ENCODE measurements at regions not wholly inside any gene's neighbourhood (a gene's known extent, or its start where the extent isn't known, plus 50 kb on each side); places are given as distances from the start of the nearest gene placed in this dataset.

- peaks cover 35% of the 10 kb centered on the region for H3K4me1 ChIP-seq (ENCODE audit: insufficient read depth, poor library complexity, severe bottlenecking)
- H3K36me3 ChIP-seq (ENCODE audit: low read depth): no peaks in the 10 kb centered on the region
- no peaks in the 10 kb centered on the region for H3K27me3 ChIP-seq (ENCODE audit: insufficient read depth, poor library complexity, severe bottlenecking)
- no peak for TF ChIP-seq CTCF (IDR thresholded peaks at IDR 0.05; ENCODE audit: poor library complexity, severe bottlenecking)
- ATAC-seq (ENCODE audit: low read depth): peak; percentile 74
- DNase-seq (ENCODE audit: low spot score): peak; percentile 75
- H3K27ac ChIP-seq (ENCODE audit: poor library complexity, severe bottlenecking): peak overlapping the region; percentile 97
- H3K9me3 ChIP-seq (ENCODE audit: severe bottlenecking): no peaks in the 10 kb centered on the region
- H3K4me3 ChIP-seq (ENCODE audit: severe bottlenecking): no peak overlapping the region
Observed at GRCh38 chr13:106103779-106104178, 431.7 kb downstream of the EFNB2 start.

DNA sequence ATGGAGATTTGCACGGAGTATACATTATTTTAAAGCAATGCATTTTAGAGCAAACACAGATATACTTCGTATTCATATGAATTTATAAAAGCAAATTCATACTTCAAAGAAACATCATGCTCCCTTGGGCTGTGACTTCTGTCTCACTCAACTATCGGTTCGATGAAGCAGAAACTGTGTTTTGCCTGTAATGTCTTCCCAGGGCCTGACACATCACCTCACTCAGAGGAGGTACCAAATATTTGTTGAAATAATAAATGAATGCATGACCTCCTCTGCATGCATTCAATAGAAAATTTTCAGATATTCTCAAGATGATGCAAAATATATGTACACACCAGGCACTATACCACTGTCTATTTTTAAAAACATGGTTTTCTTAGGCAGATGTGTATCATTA lies 432.7 kb downstream of the EFNB2 start:
- no peak for TF ChIP-seq CTCF (IDR thresholded peaks at IDR 0.05; ENCODE audit: poor library complexity, severe bottlenecking)
- no peaks in the 10 kb centered on the region for H3K27me3 ChIP-seq (ENCODE audit: insufficient read depth, poor library complexity, severe bottlenecking)
- ATAC-seq (ENCODE audit: low read depth) (no peak), DNase-seq (ENCODE audit: low spot score) (no peak)
- H3K27ac ChIP-seq (ENCODE audit: poor library complexity, severe bottlenecking): peak overlapping the region; percentile 97
- H3K36me3 ChIP-seq (ENCODE audit: low read depth): no peaks in the 10 kb centered on the region
- H3K4me3 ChIP-seq (ENCODE audit: severe bottlenecking): no peak overlapping the region
- no peaks in the 10 kb centered on the region for H3K9me3 ChIP-seq (ENCODE audit: severe bottlenecking)
- H3K4me1 ChIP-seq (ENCODE audit: insufficient read depth, poor library complexity, severe bottlenecking): peaks cover 39% of the 10 kb centered on the region

- Histone ChIP-seq H3K36me3 (ENCODE audit: low read depth) (no peaks in the 10 kb centered on the region), H3K27me3 (ENCODE audit: insufficient read depth, poor library complexity, severe bottlenecking) (no peaks in the 10 kb centered on the region), H3K9me3 (ENCODE audit: severe bottlenecking) (no peaks in the 10 kb centered on the region), H3K4me3 (ENCODE audit: severe bottlenecking) (no peak overlapping the region), H3K4me1 (ENCODE audit: insufficient read depth, poor library complexity, severe bottlenecking) (peaks cover 55% of the 10 kb centered on the region), H3K27ac (ENCODE audit: poor library complexity, severe bottlenecking) (peak overlapping the region; percentile 55)
- ATAC-seq (ENCODE audit: low read depth) (no peak), DNase-seq (ENCODE audit: low spot score) (no peak)
- TF ChIP-seq CTCF (IDR thresholded peaks at IDR 0.05; ENCODE audit: poor library complexity, severe bottlenecking): no peak
Observed at GRCh38 chr13:106101201-106101600, 434.3 kb downstream of the EFNB2 start.

GRCh38 chr13:106100171-106100919 lies 435.1 kb downstream of the EFNB2 start:
- no peak overlapping the region for H3K4me3 ChIP-seq (ENCODE audit: severe bottlenecking)

More at GRCh38 chr13:106100171-106100919, 435.1 kb downstream of the EFNB2 start:
- Histone ChIP-seq H3K27me3 (ENCODE audit: insufficient read depth, poor library complexity, severe bottlenecking) (no peaks in the 10 kb centered on the region), H3K27ac (ENCODE audit: poor library complexity, severe bottlenecking) (peak overlapping the region; percentile 55), H3K9me3 (ENCODE audit: severe bottlenecking) (no peaks in the 10 kb centered on the region), H3K36me3 (ENCODE audit: low read depth) (no peaks in the 10 kb centered on the region), H3K4me1 (ENCODE audit: insufficient read depth, poor library complexity, severe bottlenecking) (peaks cover 60% of the 10 kb centered on the region)
- TF ChIP-seq CTCF (IDR thresholded peaks at IDR 0.05; ENCODE audit: poor library complexity, severe bottlenecking): no peak
- no peak for DNase-seq (ENCODE audit: low spot score)
- ATAC-seq (ENCODE audit: low read depth): no peak

Data from RWPE2 (cell line).